Esophagus muscularis mucosa (tissue), 4 donors: ENCODE measurements at regions not wholly inside any gene's neighbourhood (a gene's known extent, or its start where the extent isn't known, plus 50 kb on each side); places are given as distances from the start of the nearest gene placed in this dataset.

ENCODE experiments used
- DNase-seq: peaks from one replicate; pipeline ENCODE4 v3.0.0-alpha.2; 2017; ENCODE audit errors: extremely low spot score
- H3K27ac ChIP-seq, 4 donors: fragments of 200-600 bp; sonication (generic); replicated peaks in 1 of 4; 1 replicate in 3 of 4; 2 replicates in 1 of 4; pipeline ENCODE4 v1.5.1; 2016 to 2019; ENCODE audit warnings: mild to moderate bottlenecking in 1 of 4
- H3K27me3 ChIP-seq, 4 donors: fragments of 200-600 bp; sonication (generic); one replicate each; pipeline versions ENCODE4 v1.5.1 to v1.6.0; 2016 to 2019
- H3K36me3 ChIP-seq, 4 donors: fragments of 200-600 bp; sonication (generic); one replicate each; pipeline ENCODE4 v1.5.1; 2016 to 2019
- H3K4me1 ChIP-seq, 4 donors: fragments of 200-600 bp; sonication (generic); one replicate each; pipeline ENCODE4 v1.5.1; 2016 to 2019
- H3K4me3 ChIP-seq, 4 donors: fragments of 200-600 bp; sonication (generic); 1 replicate in 2 of 4; 2 replicates in 2 of 4; pipeline ENCODE4 v1.5.1; 2016 to 2019; ENCODE audit warnings: mild to moderate bottlenecking in 4 of 4, moderate library complexity in 1 of 4
- H3K9me3 ChIP-seq, 4 donors: fragments of 200-600 bp; sonication (generic); 1 replicate in 3 of 4; 2 replicates in 1 of 4; pipeline ENCODE4 v1.5.1; 2016 to 2019
- EP300 ChIP-seq: sonication (generic); formaldehyde crosslinking; IDR thresholded peaks from one replicate; pipeline ENCODE4 v1.6.1; 2017; ENCODE audit warnings: antibody characterized with exemption
- POLR2A ChIP-seq: fragments of 450-650 bp; IDR thresholded peaks from one replicate; pipeline ENCODE4 v1.6.1; 2017; ENCODE audit warnings: antibody characterized with exemption, moderate library complexity, mild to moderate bottlenecking, low read depth
- POLR2AphosphoS5 ChIP-seq, 2 donors: sonication (generic); formaldehyde crosslinking; IDR thresholded peaks; one replicate each; pipeline ENCODE4 v1.6.1; 2017; ENCODE audit warnings: antibody characterized with exemption in 2 of 2
- WGBS: methylation state at CpG from one replicate; pipeline ENCODE4 v1.1.5; 2018; 5-methylcytosine and 5-hydroxymethylcytosine counted together
- intact Hi-C: fragments of 100-400 bp; cut with DNase I; formaldehyde crosslinking; loops from one replicate; pipeline ENCODE4 v1.15.1; 2023
- TF ChIP-seq, protein P1 (sequence below), 3 experiments: fragments of 200-600 bp in 2 of 3; fragments of 450-650 bp in 1 of 3; sonication (generic) in 2 of 3; IDR thresholded peaks; one replicate each; pipeline ENCODE4 v1.5.1; 2017 to 2019; ENCODE audit warnings: antibody characterized with exemption in 3 of 3, mild to moderate bottlenecking in 2 of 3, moderate library complexity in 1 of 3

- WGBS: 85% methylated on average over 6 of the region's 6 CpGs
- Histone ChIP-seq H3K4me3 (no peak overlapping the region), H3K27ac (no peak overlapping the region), H3K36me3 (no peaks in the 10 kb centered on the region), H3K9me3 (no peaks in the 10 kb centered on the region), H3K4me1 (no peaks in the 10 kb centered on the region), H3K27me3 (no peaks in the 10 kb centered on the region)
- intact Hi-C loops: no loop called here
- DNase-seq: no peak
- TF ChIP-seq, protein P1, sequence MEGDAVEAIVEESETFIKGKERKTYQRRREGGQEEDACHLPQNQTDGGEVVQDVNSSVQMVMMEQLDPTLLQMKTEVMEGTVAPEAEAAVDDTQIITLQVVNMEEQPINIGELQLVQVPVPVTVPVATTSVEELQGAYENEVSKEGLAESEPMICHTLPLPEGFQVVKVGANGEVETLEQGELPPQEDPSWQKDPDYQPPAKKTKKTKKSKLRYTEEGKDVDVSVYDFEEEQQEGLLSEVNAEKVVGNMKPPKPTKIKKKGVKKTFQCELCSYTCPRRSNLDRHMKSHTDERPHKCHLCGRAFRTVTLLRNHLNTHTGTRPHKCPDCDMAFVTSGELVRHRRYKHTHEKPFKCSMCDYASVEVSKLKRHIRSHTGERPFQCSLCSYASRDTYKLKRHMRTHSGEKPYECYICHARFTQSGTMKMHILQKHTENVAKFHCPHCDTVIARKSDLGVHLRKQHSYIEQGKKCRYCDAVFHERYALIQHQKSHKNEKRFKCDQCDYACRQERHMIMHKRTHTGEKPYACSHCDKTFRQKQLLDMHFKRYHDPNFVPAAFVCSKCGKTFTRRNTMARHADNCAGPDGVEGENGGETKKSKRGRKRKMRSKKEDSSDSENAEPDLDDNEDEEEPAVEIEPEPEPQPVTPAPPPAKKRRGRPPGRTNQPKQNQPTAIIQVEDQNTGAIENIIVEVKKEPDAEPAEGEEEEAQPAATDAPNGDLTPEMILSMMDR (IDR thresholded peaks at IDR 0.05): no peak
- no peak for TF ChIP-seq POLR2A
- no peak for TF ChIP-seq POLR2AphosphoS5 (IDR thresholded peaks at IDR 0.05)
- TF ChIP-seq EP300: no peak
Measured at GRCh38 chr4:187317799-187318198, 594.1 kb upstream of the FAT1 start.

- Histone ChIP-seq H3K9me3 (no peaks in the 10 kb centered on the region), H3K4me1 (no peaks in the 10 kb centered on the region), H3K27ac (no peak overlapping the region), H3K27me3 (no peaks in the 10 kb centered on the region), H3K4me3 (no peak overlapping the region), H3K36me3 (no peaks in the 10 kb centered on the region)
- 76% methylated on average over 2 of the region's 2 CpGs for WGBS
- intact Hi-C loops: no loop called here
- no peak for DNase-seq
- no peak for TF ChIP-seq POLR2AphosphoS5 (IDR thresholded peaks at IDR 0.05)
- TF ChIP-seq, protein P1 (IDR thresholded peaks at IDR 0.05): no peak
- TF ChIP-seq EP300: no peak
- no peak for TF ChIP-seq POLR2A
Measured at GRCh38 chr4:187321711-187322110, 598.1 kb upstream of the FAT1 start.

DNA sequence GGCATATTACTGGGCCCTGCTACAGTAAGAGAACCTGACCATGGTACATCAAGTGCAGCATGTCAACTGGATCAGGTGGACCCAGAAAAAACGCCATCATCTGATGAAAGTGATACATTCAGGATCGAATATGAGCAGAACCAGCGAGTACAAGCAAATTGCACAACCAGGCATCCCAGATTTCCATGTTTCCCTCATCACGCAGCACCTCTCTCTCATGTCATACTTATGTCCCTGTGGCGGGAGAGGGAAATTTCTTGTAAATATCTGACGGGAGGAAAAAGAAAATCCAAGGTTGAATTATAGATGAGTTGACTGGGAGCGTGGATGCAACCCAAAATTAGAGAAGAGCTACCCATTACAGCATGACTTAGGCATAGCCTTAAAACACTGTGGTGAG is 608.5 kb upstream of the FAT1 start:
- Histone ChIP-seq H3K4me3 (no peak overlapping the region), H3K27me3 (no peaks in the 10 kb centered on the region), H3K36me3 (no peaks in the 10 kb centered on the region), H3K9me3 (no peaks in the 10 kb centered on the region), H3K27ac (no peak overlapping the region), H3K4me1 (no peaks in the 10 kb centered on the region)
- intact Hi-C loops: no loop called here
- TF ChIP-seq, protein P1 (IDR thresholded peaks at IDR 0.05): no peak
- TF ChIP-seq POLR2AphosphoS5 (IDR thresholded peaks at IDR 0.05): no peak
- TF ChIP-seq EP300: no peak
- TF ChIP-seq POLR2A: no peak
- WGBS: 90% methylated on average over 7 of the region's 7 CpGs
- no peak for DNase-seq

- Histone ChIP-seq H3K9me3 (no peaks in the 10 kb centered on the region), H3K4me1 (no peaks in the 10 kb centered on the region), H3K27ac (no peak overlapping the region), H3K27me3 (no peaks in the 10 kb centered on the region), H3K36me3 (no peaks in the 10 kb centered on the region), H3K4me3 (no peak overlapping the region)
- WGBS: 90% methylated on average over 4 of the region's 4 CpGs
- intact Hi-C loops: no loop called here
- DNase-seq: no peak
- no peak for TF ChIP-seq EP300
- no peak for TF ChIP-seq POLR2AphosphoS5 (IDR thresholded peaks at IDR 0.05)
- TF ChIP-seq, protein P1 (IDR thresholded peaks at IDR 0.05): no peak
- no peak for TF ChIP-seq POLR2A
Measured at GRCh38 chr4:187333151-187333550, 609.5 kb upstream of the FAT1 start.

DNA sequence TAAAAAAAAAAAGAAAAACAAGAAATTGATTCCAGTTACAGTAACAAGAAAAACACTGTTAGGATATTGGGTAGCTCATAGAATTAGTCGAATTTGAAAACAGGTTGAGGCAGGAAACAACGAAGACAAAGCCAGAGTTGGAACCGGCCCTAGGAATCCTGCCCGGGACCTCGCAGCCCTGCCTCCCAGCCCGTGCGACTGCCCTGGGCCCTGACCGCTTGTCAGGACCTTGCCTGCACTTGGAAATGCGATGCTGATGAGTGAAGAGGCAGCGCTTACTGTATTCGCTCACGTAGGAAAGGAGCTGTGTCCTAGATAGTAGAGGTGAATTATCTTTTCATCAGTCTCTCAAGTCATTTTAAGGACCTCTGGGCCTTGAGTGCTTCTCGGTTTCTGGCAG is 611.7 kb upstream of the FAT1 start:
- 88% methylated on average over 10 of the region's 13 CpGs for WGBS
- no peak for DNase-seq
- no peaks in the 10 kb centered on the region for H3K36me3 ChIP-seq
- H3K4me3 ChIP-seq: no peak overlapping the region
- intact Hi-C loops: no loop called here
- H3K4me1 ChIP-seq: no peaks in the 10 kb centered on the region
- no peak overlapping the region for H3K27ac ChIP-seq
- H3K27me3 ChIP-seq: no peaks in the 10 kb centered on the region
- H3K9me3 ChIP-seq: no peaks in the 10 kb centered on the region
- TF ChIP-seq, protein P1 (IDR thresholded peaks at IDR 0.05): no peak
- TF ChIP-seq POLR2AphosphoS5 (IDR thresholded peaks at IDR 0.05) (no peak), EP300 (no peak), POLR2A (no peak)
